Lower leg skin (tissue), 3 donors: ENCODE measurements at regions not wholly inside any gene's neighbourhood (a gene's known extent, or its start where the extent isn't known, plus 50 kb on each side); places are given as distances from the start of the nearest gene placed in this dataset.

ENCODE experiments used
- POLR2A ChIP-seq, 2 donors: fragments of 450-650 bp; IDR thresholded peaks; one replicate each; pipeline ENCODE4 v1.6.1; 2016 to 2017; ENCODE audit warnings: antibody characterized with exemption in 2 of 2, mild to moderate bottlenecking in 1 of 2, moderate library complexity in 1 of 2
- TF ChIP-seq, protein P1 (sequence below), 3 donors: fragments of 450-650 bp; IDR thresholded peaks; one replicate each; pipeline ENCODE4 v1.5.1; 2016; ENCODE audit warnings: antibody characterized with exemption in 3 of 3, mild to moderate bottlenecking in 3 of 3, moderate library complexity in 2 of 3

GRCh38 chr2:8306530-8307351 is 375.1 kb upstream of the ID2 start:
- TF ChIP-seq, protein P1, sequence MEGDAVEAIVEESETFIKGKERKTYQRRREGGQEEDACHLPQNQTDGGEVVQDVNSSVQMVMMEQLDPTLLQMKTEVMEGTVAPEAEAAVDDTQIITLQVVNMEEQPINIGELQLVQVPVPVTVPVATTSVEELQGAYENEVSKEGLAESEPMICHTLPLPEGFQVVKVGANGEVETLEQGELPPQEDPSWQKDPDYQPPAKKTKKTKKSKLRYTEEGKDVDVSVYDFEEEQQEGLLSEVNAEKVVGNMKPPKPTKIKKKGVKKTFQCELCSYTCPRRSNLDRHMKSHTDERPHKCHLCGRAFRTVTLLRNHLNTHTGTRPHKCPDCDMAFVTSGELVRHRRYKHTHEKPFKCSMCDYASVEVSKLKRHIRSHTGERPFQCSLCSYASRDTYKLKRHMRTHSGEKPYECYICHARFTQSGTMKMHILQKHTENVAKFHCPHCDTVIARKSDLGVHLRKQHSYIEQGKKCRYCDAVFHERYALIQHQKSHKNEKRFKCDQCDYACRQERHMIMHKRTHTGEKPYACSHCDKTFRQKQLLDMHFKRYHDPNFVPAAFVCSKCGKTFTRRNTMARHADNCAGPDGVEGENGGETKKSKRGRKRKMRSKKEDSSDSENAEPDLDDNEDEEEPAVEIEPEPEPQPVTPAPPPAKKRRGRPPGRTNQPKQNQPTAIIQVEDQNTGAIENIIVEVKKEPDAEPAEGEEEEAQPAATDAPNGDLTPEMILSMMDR (IDR thresholded peaks at IDR 0.05): no peak
- no peak for TF ChIP-seq POLR2A (IDR thresholded peaks at IDR 0.05)
